Urinary bladder (tissue), 3 donors: ENCODE measurements at regions not wholly inside any gene's neighbourhood (a gene's known extent, or its start where the extent isn't known, plus 50 kb on each side); places are given as distances from the start of the nearest gene placed in this dataset.
"Not testable (repeated sequence)": the region's sequence is repeated elsewhere in the genome, so short reads cannot be mapped to it uniquely, and the experiment has no call there.

Experiments
- DNase-seq: peaks from one replicate; pipeline ENCODE4 v3.0.0-alpha.2; 2015; ENCODE audit errors: extremely low spot score
- H3K27ac ChIP-seq: one replicate; pipeline ENCODE4 v1.5.1; 2013; ENCODE audit warnings: low read depth, mild to moderate bottlenecking, moderate library complexity
- H3K36me3 ChIP-seq: one replicate; pipeline ENCODE4 v1.6.1; 2013; ENCODE audit warnings: mild to moderate bottlenecking, moderate library complexity; ENCODE audit not compliant: insufficient read depth
- H3K4me1 ChIP-seq: one replicate; pipeline ENCODE4 v1.6.1; 2013; ENCODE audit warnings: mild to moderate bottlenecking, moderate library complexity; ENCODE audit not compliant: insufficient read depth
- H3K4me3 ChIP-seq: one replicate; pipeline ENCODE4 v1.5.1; 2013; ENCODE audit warnings: low read depth, low read length
- WGBS: extraction: QIAGEN DNeasy Blood & Tissue Kit; methylation state at CpG from one replicate; pipeline ENCODE4 v1.1.7; 2013; 5-methylcytosine and 5-hydroxymethylcytosine counted together
- donor health status: healthy with polysubstance abuse.
- donor health status: healthy.

GRCh38 chr6:1009103-1009502, 302.8 kb upstream of the FOXQ1 start:
- H3K36me3 ChIP-seq: no peaks in the 10 kb centered on the region
- no peaks in the 10 kb centered on the region for H3K4me1 ChIP-seq
- no peak overlapping the region for H3K27ac ChIP-seq
- no peak for DNase-seq
- no peak overlapping the region for H3K4me3 ChIP-seq
- WGBS: 96% methylated on average over 1 of the region's 1 CpG

GRCh38 chr6:1007159-1007558, 304.7 kb upstream of the FOXQ1 start:
- 84% methylated on average over 4 of the region's 4 CpGs for WGBS
- H3K4me3 ChIP-seq: no peak overlapping the region
- DNase-seq: no peak
- no peaks in the 10 kb centered on the region for H3K36me3 ChIP-seq
- no peaks in the 10 kb centered on the region for H3K4me1 ChIP-seq
- H3K27ac ChIP-seq: no peak overlapping the region

GRCh38 chr6:1004885-1005630, 306.8 kb upstream of the FOXQ1 start:
- Histone ChIP-seq H3K4me3 (no peak overlapping the region), H3K4me1 (no peaks in the 10 kb centered on the region), H3K27ac (no peak overlapping the region), H3K36me3 (no peaks in the 10 kb centered on the region)
- no peak for DNase-seq
- WGBS: 73% methylated on average over 11 of the region's 11 CpGs

- H3K27ac ChIP-seq: no peak overlapping the region
- no peak for DNase-seq
- no peak overlapping the region for H3K4me3 ChIP-seq
- WGBS: 96% methylated on average over 37 of the region's 37 CpGs
- H3K4me1 ChIP-seq: no peaks in the 10 kb centered on the region
- no peaks in the 10 kb centered on the region for H3K36me3 ChIP-seq
Measured at GRCh38 chr6:1003394-1004160, 308.3 kb upstream of the FOXQ1 start.

- H3K36me3 ChIP-seq: no peaks in the 10 kb centered on the region
- H3K4me3 ChIP-seq: no peak overlapping the region
- WGBS: 87% methylated on average over 12 of the region's 12 CpGs
- no peaks in the 10 kb centered on the region for H3K4me1 ChIP-seq
- no peak for DNase-seq
- no peak overlapping the region for H3K27ac ChIP-seq
Measured at GRCh38 chr6:1002989-1003388, 308.9 kb upstream of the FOXQ1 start.

GRCh38 chr6:1001655-1002349, 308.9 kb upstream of the EXOC2 start:
- WGBS: 75% methylated on average over 12 of the region's 12 CpGs
- no peak overlapping the region for H3K4me3 ChIP-seq
- H3K36me3 ChIP-seq: no peaks in the 10 kb centered on the region
- no peak for DNase-seq
- H3K27ac ChIP-seq: no peak overlapping the region
- no peaks in the 10 kb centered on the region for H3K4me1 ChIP-seq

GRCh38 chr6:999552-999951, 306.6 kb upstream of the EXOC2 start:
- no peak for DNase-seq

GRCh38 chr6:998551-998950, 305.6 kb upstream of the EXOC2 start:
- 91% methylated on average over 10 of the region's 10 CpGs for WGBS
- no peak overlapping the region for H3K27ac ChIP-seq
- no peaks in the 10 kb centered on the region for H3K4me1 ChIP-seq
- no peak for DNase-seq
- no peaks in the 10 kb centered on the region for H3K36me3 ChIP-seq
- H3K4me3 ChIP-seq: no peak overlapping the region

More at GRCh38 chr6:999552-999951, 306.6 kb upstream of the EXOC2 start:
- Histone ChIP-seq H3K27ac (no peak overlapping the region), H3K4me3 (no peak overlapping the region), H3K36me3 (no peaks in the 10 kb centered on the region), H3K4me1 (no peaks in the 10 kb centered on the region)
- WGBS: 81% methylated on average over 9 of the region's 9 CpGs

- H3K27ac ChIP-seq: no peak overlapping the region
- H3K36me3 ChIP-seq: no peaks in the 10 kb centered on the region
- DNase-seq: no peak
- no peak overlapping the region for H3K4me3 ChIP-seq
- H3K4me1 ChIP-seq: no peaks in the 10 kb centered on the region
- 82% methylated on average over 9 of the region's 9 CpGs for WGBS
Measured at GRCh38 chr6:996271-996852, 303.4 kb upstream of the EXOC2 start.

- no peaks in the 10 kb centered on the region for H3K36me3 ChIP-seq
- H3K4me1 ChIP-seq: no peaks in the 10 kb centered on the region
- DNase-seq: no peak
- no peak overlapping the region for H3K27ac ChIP-seq
- no peak overlapping the region for H3K4me3 ChIP-seq
Measured at GRCh38 chr6:991192-991591, 298.3 kb upstream of the EXOC2 start.

GRCh38 chr6:984031-984430, 291.1 kb upstream of the EXOC2 start:
- 92% methylated on average over 4 of the region's 4 CpGs for WGBS
- no peak for DNase-seq
- H3K36me3 ChIP-seq: no peaks in the 10 kb centered on the region
- H3K4me3 ChIP-seq: no peak overlapping the region
- no peak overlapping the region for H3K27ac ChIP-seq
- H3K4me1 ChIP-seq: no peaks in the 10 kb centered on the region

- Histone ChIP-seq H3K36me3 (no peaks in the 10 kb centered on the region), H3K4me1 (no peaks in the 10 kb centered on the region), H3K4me3 (no peak overlapping the region), H3K27ac (no peak overlapping the region)
- WGBS: 77% methylated on average over 4 of the region's 4 CpGs
- no peak for DNase-seq
Measured at GRCh38 chr6:978937-979685, 286.2 kb upstream of the EXOC2 start.

- not testable (repeated sequence) for DNase-seq, H3K36me3 ChIP-seq, H3K27ac ChIP-seq, H3K4me3 ChIP-seq, H3K4me1 ChIP-seq
Measured at GRCh38 chr6:977226-977625, 284.3 kb upstream of the EXOC2 start.
